ENCODE measurements at regions not wholly inside any gene's neighbourhood (a gene's known extent, or its start where the extent isn't known, plus 50 kb on each side); places are given as distances from the start of the nearest gene placed in this dataset.

GRCh38 chr11:70848243-70848750 is 404.1 kb downstream of the SHANK2 start:
- TF ChIP-seq ZNF615 (CRISPR knock-in tag; IDR thresholded peaks at IDR 0.05; ENCODE audit: borderline replicate concordance) (no peak), FOXM1 (CRISPR knock-in tag; IDR thresholded peaks at IDR 0.05) (no peak), SIN3A (IDR thresholded peaks at IDR 0.05; ENCODE audit: borderline replicate concordance, low read depth, low read length) (no peak), FOXK1 (CRISPR knock-in tag; IDR thresholded peaks at IDR 0.05; ENCODE audit: borderline replicate concordance, low read depth) (no peak), FOXO1 (CRISPR knock-in tag; IDR thresholded peaks at IDR 0.05) (no peak), ETS1 (CRISPR knock-in tag; IDR thresholded peaks at IDR 0.05) (no peak), ZNF660 (CRISPR knock-in tag; IDR thresholded peaks at IDR 0.05; ENCODE audit: borderline replicate concordance, low read depth) (no peak), MAZ (IDR thresholded peaks at IDR 0.05; ENCODE audit: borderline replicate concordance, low read depth, low read length) (no peak), MAZ (CRISPR knock-in tag; IDR thresholded peaks at IDR 0.05; ENCODE audit: low read depth) (no peak), MAFK (conservative IDR thresholded peaks at IDR 0.05 in 1 of 2, IDR thresholded peaks at IDR 0.05 in 1 of 2; ENCODE audit: low read length in 2 of 2) (no peak), POLR2A (IDR thresholded peaks at IDR 0.05; ENCODE audit: insufficient read depth in 1 of 2, low read depth in 2 of 2, low read length in 2 of 2) (no peak)
